ENCODE measurements at regions not wholly inside any gene's neighbourhood (a gene's known extent, or its start where the extent isn't known, plus 50 kb on each side); places are given as distances from the start of the nearest gene placed in this dataset.
"Not testable (repeated sequence)": the region's sequence is repeated elsewhere in the genome, so short reads cannot be mapped to it uniquely, and the experiment has no call there.

DNA sequence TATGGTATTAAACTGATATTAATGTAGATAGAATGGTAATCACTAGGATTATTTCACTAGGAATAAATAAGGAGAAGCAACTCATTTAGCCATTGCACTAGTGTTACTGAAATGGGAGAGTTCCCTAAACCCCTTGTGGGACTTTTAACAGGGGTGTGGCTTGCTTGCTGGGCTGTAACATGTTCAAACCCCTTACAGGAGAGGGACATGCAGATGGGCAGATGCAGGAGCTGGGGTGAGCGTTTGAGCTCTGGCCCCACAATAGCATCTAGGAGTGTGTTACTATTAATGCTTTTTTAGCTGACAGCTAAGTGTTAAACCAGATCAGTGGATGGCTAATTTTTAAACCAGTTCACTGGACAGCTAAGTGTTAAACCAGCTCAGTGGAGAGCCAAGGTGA, 89.3 kb upstream of the ST8SIA4 start:
- TF ChIP-seq, protein P1, sequence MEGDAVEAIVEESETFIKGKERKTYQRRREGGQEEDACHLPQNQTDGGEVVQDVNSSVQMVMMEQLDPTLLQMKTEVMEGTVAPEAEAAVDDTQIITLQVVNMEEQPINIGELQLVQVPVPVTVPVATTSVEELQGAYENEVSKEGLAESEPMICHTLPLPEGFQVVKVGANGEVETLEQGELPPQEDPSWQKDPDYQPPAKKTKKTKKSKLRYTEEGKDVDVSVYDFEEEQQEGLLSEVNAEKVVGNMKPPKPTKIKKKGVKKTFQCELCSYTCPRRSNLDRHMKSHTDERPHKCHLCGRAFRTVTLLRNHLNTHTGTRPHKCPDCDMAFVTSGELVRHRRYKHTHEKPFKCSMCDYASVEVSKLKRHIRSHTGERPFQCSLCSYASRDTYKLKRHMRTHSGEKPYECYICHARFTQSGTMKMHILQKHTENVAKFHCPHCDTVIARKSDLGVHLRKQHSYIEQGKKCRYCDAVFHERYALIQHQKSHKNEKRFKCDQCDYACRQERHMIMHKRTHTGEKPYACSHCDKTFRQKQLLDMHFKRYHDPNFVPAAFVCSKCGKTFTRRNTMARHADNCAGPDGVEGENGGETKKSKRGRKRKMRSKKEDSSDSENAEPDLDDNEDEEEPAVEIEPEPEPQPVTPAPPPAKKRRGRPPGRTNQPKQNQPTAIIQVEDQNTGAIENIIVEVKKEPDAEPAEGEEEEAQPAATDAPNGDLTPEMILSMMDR (IDR thresholded peaks at IDR 0.05; ENCODE audit: borderline replicate concordance, control extremely low read depth, extremely low read depth, insufficient read depth, missing control alignments), result no peak
- DNase-seq (ENCODE audit: low spot score), result no peak
- in situ Hi-C loops (cut with MboI; ENCODE audit: low sequenced_read_pairs, unreplicated experiment), result no loop called here

DNA sequence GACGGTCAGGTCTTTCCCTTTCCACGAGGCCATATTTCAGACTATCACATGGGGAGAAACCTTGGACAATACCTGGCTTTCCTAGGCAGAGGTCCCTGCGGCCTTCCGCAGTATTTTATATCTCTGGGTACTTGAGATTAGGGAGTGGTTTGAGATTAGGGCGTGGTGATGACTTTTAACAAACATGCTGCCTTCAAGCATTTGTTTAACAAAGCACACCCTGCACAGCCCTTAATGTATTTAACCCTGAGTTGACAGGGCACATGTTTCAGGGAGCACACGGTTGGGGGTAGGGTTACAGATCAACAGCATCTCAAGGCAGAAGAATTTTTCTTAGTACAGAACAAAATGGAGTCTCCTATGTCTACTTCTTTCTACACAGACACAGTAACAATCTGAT, 80.5 kb upstream of the ST8SIA4 start:
- DNase-seq (ENCODE audit: low spot score); in situ Hi-C loops (cut with MboI; ENCODE audit: low sequenced_read_pairs, unreplicated experiment): not testable (repeated sequence)

DNA sequence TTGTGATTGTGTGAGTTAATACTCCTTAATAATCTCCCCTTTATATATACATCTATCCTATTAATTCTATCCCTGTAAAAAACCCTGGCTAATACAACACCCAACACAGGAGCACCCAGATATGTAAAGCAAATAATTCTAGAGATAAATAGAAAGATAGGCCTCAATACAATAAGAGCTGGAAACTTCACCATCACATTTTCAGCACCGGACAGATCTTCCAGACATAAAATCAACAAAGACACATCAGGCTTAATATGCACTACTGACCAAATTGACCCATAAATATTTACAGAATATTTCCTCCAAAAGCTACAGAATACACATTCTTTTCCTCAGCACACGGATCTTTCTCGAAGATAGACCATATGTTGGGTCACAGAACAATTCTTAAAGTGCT, 71.0 kb upstream of the ST8SIA4 start:
- TF ChIP-seq, protein P1 (IDR thresholded peaks at IDR 0.05; ENCODE audit: borderline replicate concordance, control extremely low read depth, extremely low read depth, insufficient read depth, missing control alignments), result no peak
- in situ Hi-C loops (cut with MboI; ENCODE audit: low sequenced_read_pairs, unreplicated experiment), result no loop called here
- DNase-seq (ENCODE audit: low spot score), result no peak

DNA sequence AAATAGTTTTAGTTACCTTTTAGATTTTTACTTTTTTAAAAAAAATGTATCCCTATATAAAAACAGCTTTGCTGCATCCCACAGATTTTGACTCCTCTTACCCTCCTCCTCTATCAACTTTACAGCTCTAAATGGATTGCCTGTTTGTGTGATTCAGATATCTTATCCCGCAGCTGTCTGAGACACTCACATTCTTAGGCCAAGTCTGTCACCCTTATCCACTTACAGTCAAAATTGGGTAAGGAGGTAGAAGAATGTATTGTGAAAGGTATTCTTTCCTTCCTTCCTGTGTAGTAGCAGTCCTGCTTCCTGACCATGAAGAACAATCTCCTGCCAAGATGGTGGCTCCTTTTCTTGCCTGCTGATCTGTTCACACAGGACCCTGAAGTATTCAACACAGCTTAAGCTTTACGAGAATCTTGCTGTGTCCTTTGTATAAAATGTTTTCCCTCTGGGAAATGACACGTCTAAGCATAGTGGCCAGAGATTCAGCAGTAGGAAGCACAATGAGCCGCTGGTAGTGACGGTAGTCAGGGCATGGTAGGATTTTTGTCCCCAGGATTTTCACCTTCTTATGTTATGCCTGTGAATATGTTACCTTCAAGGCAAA, 67.7 kb upstream of the ST8SIA4 start:
- TF ChIP-seq, protein P1 (IDR thresholded peaks at IDR 0.05; ENCODE audit: borderline replicate concordance, control extremely low read depth, extremely low read depth, insufficient read depth, missing control alignments), result no peak
- no peak for DNase-seq (ENCODE audit: low spot score)
- in situ Hi-C loops (cut with MboI; ENCODE audit: low sequenced_read_pairs, unreplicated experiment), result no loop called here

DNA sequence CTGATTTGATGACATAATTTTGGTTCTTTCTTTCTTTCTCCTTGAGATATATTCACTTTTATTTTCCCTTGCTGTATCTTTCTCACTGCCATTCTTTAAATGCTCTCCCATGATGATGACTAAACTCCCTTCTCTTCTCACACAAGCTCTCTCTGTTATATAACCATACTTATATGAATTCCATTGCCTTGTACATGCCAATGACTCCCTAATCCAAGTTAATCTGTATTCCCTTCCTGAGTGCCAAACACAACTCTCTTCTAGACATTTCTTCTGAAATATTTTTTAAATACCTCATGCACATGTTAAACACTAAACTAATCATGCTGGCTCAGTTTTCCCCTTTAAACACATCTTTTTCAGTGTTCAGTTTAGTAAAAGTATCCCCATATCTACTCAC, 62.2 kb upstream of the ST8SIA4 start:
- TF ChIP-seq, protein P1 (IDR thresholded peaks at IDR 0.05; ENCODE audit: borderline replicate concordance, control extremely low read depth, extremely low read depth, insufficient read depth, missing control alignments), result no peak
- DNase-seq (ENCODE audit: low spot score), result no peak
- in situ Hi-C loops (cut with MboI; ENCODE audit: low sequenced_read_pairs, unreplicated experiment), result no loop called here
